A673 (cell line): ENCODE measurements at regions not wholly inside any gene's neighbourhood (a gene's known extent, or its start where the extent isn't known, plus 50 kb on each side); places are given as distances from the start of the nearest gene placed in this dataset.

Source experiments
- BruUV-seq: library from RNA; stranded (reverse); fragments of 400-500 nt; replicated peaks from 2 replicates; lab custom pipeline; 2021; lab: Mats Ljungman, UMichigan
- CTCF ChIA-PET: fragments of 300-600 bp; sonication (Branson Sonifier 250); formaldehyde crosslinking; loops from one replicate; lab custom pipeline; 2022; ENCODE audit warnings: antibody characterized with exemption; lab: Charles Lee
- POLR2A ChIA-PET: fragments of 300-600 bp; sonication (Branson Sonifier 250); formaldehyde crosslinking; loops from one replicate; lab custom pipeline; 2022; ENCODE audit warnings: antibody characterized with exemption; ENCODE audit not compliant: low non-redundant PET; lab: Charles Lee
- DNase-seq: peaks from one replicate; pipeline ENCODE4 v3.0.0-alpha.2; 2015; ENCODE audit warnings: low spot score
- H3K27ac ChIP-seq: fragments of 200-600 bp; sonication (generic); 2 replicates; pipeline ENCODE4 v1.5.1; 2016; ENCODE audit warnings: mixed run types, low read depth, mild to moderate bottlenecking, mixed read lengths, antibody characterized with exemption, low read length; ENCODE audit not compliant: poor library complexity, severe bottlenecking
- H3K27me3 ChIP-seq: fragments of 200-600 bp; sonication (generic); replicated peaks from 2 replicates; pipeline ENCODE4 v1.6.1; 2017; ENCODE audit warnings: mixed run types, low read depth, mild to moderate bottlenecking, mixed read lengths, antibody characterized with exemption, low read length; ENCODE audit not compliant: insufficient read depth, poor library complexity
- H3K36me3 ChIP-seq: fragments of 200-600 bp; sonication (generic); 2 replicates; pipeline ENCODE4 v1.6.1; 2016; ENCODE audit warnings: mixed run types, mild to moderate bottlenecking, mixed read lengths, antibody characterized with exemption, low read length; ENCODE audit not compliant: insufficient read depth, poor library complexity, severe bottlenecking
- H3K4me1 ChIP-seq: fragments of 200-600 bp; sonication (generic); 2 replicates; pipeline ENCODE4 v1.6.1; 2017; ENCODE audit warnings: mixed run types, mild to moderate bottlenecking, mixed read lengths, antibody characterized with exemption, low read length; ENCODE audit not compliant: insufficient read depth, poor library complexity, severe bottlenecking
- H3K4me3 ChIP-seq: fragments of 200-600 bp; sonication (generic); 2 replicates; pipeline ENCODE4 v1.5.1; 2016; ENCODE audit warnings: low read depth, mixed run types, mild to moderate bottlenecking, mixed read lengths, low read length; ENCODE audit not compliant: poor library complexity, severe bottlenecking
- H3K9me3 ChIP-seq: fragments of 200-600 bp; sonication (generic); 2 replicates; pipeline ENCODE4 v1.6.1; 2016; ENCODE audit warnings: mixed run types, low read depth, mild to moderate bottlenecking, mixed read lengths, antibody characterized with exemption, low read length; ENCODE audit not compliant: poor library complexity, severe bottlenecking
- CTCF ChIP-seq: fragments of 300-800, 200-600 bp; sonication (generic); conservative IDR thresholded peaks from 2 replicates; pipeline ENCODE4 v1.5.1; 2017; ENCODE audit warnings: low read depth, mild to moderate bottlenecking, antibody characterized with exemption, low read length, moderate library complexity, mixed read lengths
- EZH2 ChIP-seq: fragments of 200-600 bp; sonication (generic); IDR thresholded peaks from 2 replicates; pipeline ENCODE4 v1.6.1; 2017; ENCODE audit warnings: borderline replicate concordance, low read depth, mild to moderate bottlenecking, mixed read lengths, antibody characterized with exemption, low read length; ENCODE audit not compliant: poor library complexity, severe bottlenecking
- intact Hi-C: fragments of 100-400 bp; cut with micrococcal nuclease; formaldehyde crosslinking; loops from one replicate; pipeline ENCODE4 v1.10.0; 2022; ENCODE audit not compliant: unreplicated experiment

- no peak for DNase-seq
- no TSS peak for BruUV-seq
- intact Hi-C loops: no loop called here
- Histone ChIP-seq H3K36me3 (no peaks in the 10 kb centered on the region), H3K27ac (no peak overlapping the region), H3K4me3 (no peak overlapping the region), H3K27me3 (no peaks in the 10 kb centered on the region), H3K9me3 (no peaks in the 10 kb centered on the region), H3K4me1 (no peaks in the 10 kb centered on the region)
- POLR2A ChIA-PET: no interaction called here
- CTCF ChIA-PET: no interaction called here
- TF ChIP-seq EZH2 (no peak), CTCF (no peak)
Observed at GRCh38 chr13:42453091-42453645, 120.8 kb upstream of the TNFSF11 start.

- Histone ChIP-seq H3K4me1 (no peaks in the 10 kb centered on the region), H3K27ac (no peak overlapping the region), H3K9me3 (no peaks in the 10 kb centered on the region), H3K36me3 (no peaks in the 10 kb centered on the region), H3K27me3 (no peaks in the 10 kb centered on the region), H3K4me3 (no peak overlapping the region)
- TF ChIP-seq EZH2: no peak
- intact Hi-C loops: no loop called here
- ChIA-PET CTCF (no interaction called here), POLR2A (no interaction called here)
- BruUV-seq: no TSS peak
- DNase-seq: no peak
Observed at GRCh38 chr13:42454749-42455148, 119.2 kb upstream of the TNFSF11 start.

- no peak overlapping the region for H3K4me3 ChIP-seq
- H3K27ac ChIP-seq: no peak overlapping the region
- H3K36me3 ChIP-seq: no peaks in the 10 kb centered on the region
- no TSS peak for BruUV-seq
- H3K9me3 ChIP-seq: no peaks in the 10 kb centered on the region
- TF ChIP-seq EZH2 (no peak), CTCF (no peak)
- intact Hi-C loops: no loop called here
- POLR2A ChIA-PET: no interaction called here
- no peaks in the 10 kb centered on the region for H3K27me3 ChIP-seq
- CTCF ChIA-PET: no interaction called here
- no peaks in the 10 kb centered on the region for H3K4me1 ChIP-seq
- DNase-seq: no peak
Observed at GRCh38 chr13:42458193-42458592, 115.8 kb upstream of the TNFSF11 start.

GRCh38 chr13:42466123-42466522 is 107.8 kb upstream of the TNFSF11 start:
- Histone ChIP-seq H3K4me1 (no peaks in the 10 kb centered on the region), H3K27me3 (no peaks in the 10 kb centered on the region), H3K9me3 (no peaks in the 10 kb centered on the region), H3K27ac (no peak overlapping the region), H3K36me3 (no peaks in the 10 kb centered on the region), H3K4me3 (no peak overlapping the region)
- no peak for DNase-seq
- intact Hi-C loops: no loop called here
- ChIA-PET CTCF (no interaction called here), POLR2A (no interaction called here)
- TF ChIP-seq CTCF: no peak
- no peak for TF ChIP-seq EZH2
- BruUV-seq: no TSS peak
